Liver (tissue), 8 donors: ENCODE measurements at regions not wholly inside any gene's neighbourhood (a gene's known extent, or its start where the extent isn't known, plus 50 kb on each side); places are given as distances from the start of the nearest gene placed in this dataset.

ENCODE experiments used
- DNase-seq: peaks from one replicate; pipeline ENCODE4 v3.0.0-alpha.2; 2017; ENCODE audit warnings: low spot score
- H3K27ac ChIP-seq, 2 donors: one replicate each; pipeline ENCODE4 v1.7.0; 2013; ENCODE audit warnings: inconsistent platforms in 2 of 2, low read length in 2 of 2, control low read depth in 1 of 2, low read depth in 1 of 2, mild to moderate bottlenecking in 1 of 2
- H3K27me3 ChIP-seq, 4 donors: one replicate each; pipeline versions ENCODE4 v1.6.1 to v1.7.0; 2013; ENCODE audit warnings: low read length in 3 of 4, inconsistent platforms in 1 of 4, mild to moderate bottlenecking in 1 of 4, moderate library complexity in 1 of 4; ENCODE audit not compliant: control insufficient read depth in 4 of 4, insufficient read depth in 4 of 4
- H3K36me3 ChIP-seq, 4 donors: one replicate each; pipeline versions ENCODE4 v1.6.1 to v1.7.0; 2013; ENCODE audit warnings: low read length in 3 of 4, mild to moderate bottlenecking in 3 of 4, low read depth in 1 of 4, moderate library complexity in 1 of 4; ENCODE audit not compliant: control insufficient read depth in 4 of 4, insufficient read depth in 3 of 4
- H3K4me1 ChIP-seq, 4 donors: one replicate each; pipeline versions ENCODE4 v1.6.1 to v1.7.0; 2013; ENCODE audit warnings: low read length in 3 of 4, mild to moderate bottlenecking in 3 of 4, moderate library complexity in 1 of 4; ENCODE audit not compliant: control insufficient read depth in 4 of 4, insufficient read depth in 4 of 4
- H3K4me3 ChIP-seq, 3 donors: one replicate each; pipeline versions ENCODE4 v1.6.1 to v1.7.0; 2013; ENCODE audit warnings: low read length in 3 of 3, control low read depth in 1 of 3, low read depth in 1 of 3, mild to moderate bottlenecking in 1 of 3
- H3K9ac ChIP-seq, 2 donors: one replicate each; pipeline ENCODE4 v1.7.0; 2013; ENCODE audit warnings: low read length in 2 of 2, mild to moderate bottlenecking in 2 of 2, moderate library complexity in 2 of 2, control low read depth in 1 of 2, low read depth in 1 of 2
- H3K9me3 ChIP-seq, 4 donors: one replicate each; pipeline versions ENCODE4 v1.6.1 to v1.7.0; 2013; ENCODE audit warnings: low read length in 3 of 4; ENCODE audit not compliant: control insufficient read depth in 4 of 4
- ATF3 ChIP-seq: IDR thresholded peaks from 2 replicates; pipeline ENCODE4 v1.6.1; 2016; ENCODE audit warnings: antibody characterized with exemption
- CTCF ChIP-seq: fragments of 150-350 bp; IDR thresholded peaks from 2 replicates; pipeline ENCODE4 v1.5.1; 2017; ENCODE audit warnings: improper control_type of control experiment, low read depth, low read length; ENCODE audit not compliant: missing input control
- FOXA1 ChIP-seq: IDR thresholded peaks from 2 replicates; pipeline ENCODE4 v1.6.1; 2016; ENCODE audit warnings: antibody characterized with exemption
- FOXA2 ChIP-seq: IDR thresholded peaks from 2 replicates; pipeline ENCODE4 v1.6.1; 2016; ENCODE audit warnings: antibody characterized with exemption
- GABPA ChIP-seq, 2 donors: IDR thresholded peaks in 1 of 2; conservative IDR thresholded peaks in 1 of 2; 2 replicates each; pipeline ENCODE4 v1.6.1; 2016; ENCODE audit warnings: antibody characterized with exemption in 2 of 2, mild to moderate bottlenecking in 1 of 2, moderate library complexity in 1 of 2
- HNF4A ChIP-seq, 2 donors: conservative IDR thresholded peaks; 2 replicates each; pipeline ENCODE4 v1.6.1; 2016; ENCODE audit warnings: antibody characterized with exemption in 2 of 2, mild to moderate bottlenecking in 2 of 2
- HNF4G ChIP-seq: IDR thresholded peaks from 2 replicates; pipeline ENCODE4 v1.6.1; 2016; ENCODE audit warnings: antibody characterized with exemption
- JUND ChIP-seq, 2 donors: IDR thresholded peaks; 2 replicates each; pipeline ENCODE4 v1.6.1; 2016; ENCODE audit warnings: antibody characterized with exemption in 2 of 2
- MAX ChIP-seq: IDR thresholded peaks from 2 replicates; pipeline ENCODE4 v1.6.1; 2016; ENCODE audit warnings: antibody characterized with exemption
- RAD21 ChIP-seq, 2 donors: IDR thresholded peaks; 2 replicates each; pipeline ENCODE4 v1.6.1; 2016; ENCODE audit warnings: antibody characterized with exemption in 2 of 2, mild to moderate bottlenecking in 2 of 2
- REST ChIP-seq: IDR thresholded peaks from 2 replicates; pipeline ENCODE4 v1.6.1; 2016; ENCODE audit warnings: antibody characterized with exemption, mild to moderate bottlenecking
- SP1 ChIP-seq: IDR thresholded peaks from 2 replicates; pipeline ENCODE4 v1.6.1; 2018; ENCODE audit warnings: antibody characterized with exemption, mild to moderate bottlenecking
- YY1 ChIP-seq: IDR thresholded peaks from 2 replicates; pipeline ENCODE4 v1.6.1; 2016; ENCODE audit warnings: antibody characterized with exemption, mild to moderate bottlenecking
- ZBTB33 ChIP-seq: IDR thresholded peaks from 2 replicates; pipeline ENCODE4 v1.6.1; 2016; ENCODE audit warnings: antibody characterized with exemption
- WGBS: extraction: QIAGEN DNeasy Blood & Tissue Kit; methylation state at CpG from one replicate; pipeline ENCODE4 v1.1.7; 2013; 5-methylcytosine and 5-hydroxymethylcytosine counted together
- donor health status: healthy.
- donor health status: healthy.
- donor health status: healthy.
- donor health status: healthy.
- donor health status: healthy.

GRCh38 chr11:109785714-109786113 is 307.5 kb upstream of the ZC3H12C start:
- Histone ChIP-seq H3K9me3 (no peaks in the 10 kb centered on the region), H3K4me3 (no peak overlapping the region), H3K27ac (no peak overlapping the region), H3K9ac (no peak overlapping the region), H3K27me3 (no peaks in the 10 kb centered on the region), H3K4me1 (no peaks in the 10 kb centered on the region), H3K36me3 (no peaks in the 10 kb centered on the region)
- TF ChIP-seq RAD21 (IDR thresholded peaks at IDR 0.05) (no peak), ATF3 (no peak), FOXA1 (no peak), HNF4A (conservative IDR thresholded peaks at IDR 0.05) (no peak), YY1 (no peak), ZBTB33 (no peak), MAX (no peak)
- WGBS = 54% methylated on average over 4 of the region's 4 CpGs
- no peak for DNase-seq

GRCh38 chr11:109788948-109789490 is 304.2 kb upstream of the ZC3H12C start:
- H3K36me3 ChIP-seq = no peaks in the 10 kb centered on the region
- 60% methylated on average over 6 of the region's 6 CpGs for WGBS
- TF ChIP-seq YY1 (no peak), JUND (IDR thresholded peaks at IDR 0.05) (no peak), GABPA (IDR thresholded peaks at IDR 0.05 in 1 of 2, conservative IDR thresholded peaks at IDR 0.05 in 1 of 2) (no peak), HNF4G (no peak), REST (no peak), SP1 (no peak), MAX (no peak), FOXA2 (no peak), RAD21 (IDR thresholded peaks at IDR 0.05) (no peak), CTCF (no peak), ZBTB33 (no peak)
- H3K27me3 ChIP-seq = no peaks in the 10 kb centered on the region
- no peak for DNase-seq
- H3K9me3 ChIP-seq = no peaks in the 10 kb centered on the region
- H3K27ac ChIP-seq = no peak overlapping the region
- no peak overlapping the region for H3K4me3 ChIP-seq
- no peak overlapping the region for H3K9ac ChIP-seq
- no peaks in the 10 kb centered on the region for H3K4me1 ChIP-seq
